Endothelial cell of umbilical vein (primary cell): ENCODE measurements at regions not wholly inside any gene's neighbourhood (a gene's known extent, or its start where the extent isn't known, plus 50 kb on each side); places are given as distances from the start of the nearest gene placed in this dataset.

Experiments
- EZH2 ChIP-seq: IDR thresholded peaks from 2 replicates; pipeline ENCODE4 v1.6.1; 2012; ENCODE audit warnings: borderline replicate concordance, low read depth, mild to moderate bottlenecking, moderate library complexity, low read length, inconsistent platforms; ENCODE audit not compliant: severe bottlenecking
- POLR2A ChIP-seq: IDR thresholded peaks from 2 replicates; pipeline ENCODE4 v1.6.1; 2012; ENCODE audit warnings: low read depth, mild to moderate bottlenecking, control low read depth, low read length
- POLR2AphosphoS5 ChIP-seq: IDR thresholded peaks from 2 replicates; pipeline ENCODE4 v1.6.1; 2012; ENCODE audit warnings: low read depth, mild to moderate bottlenecking, control low read depth, low read length, moderate library complexity; ENCODE audit not compliant: insufficient read depth
- TF ChIP-seq, protein P1 (sequence below), 2 donors: IDR thresholded peaks; 1 replicate in 1 of 2; 2 replicates in 1 of 2; pipeline ENCODE4 v1.5.1; 2011; ENCODE audit warnings: low read length in 2 of 2, mild to moderate bottlenecking in 2 of 2, moderate library complexity in 2 of 2, control low read depth in 1 of 2, inconsistent platforms in 1 of 2, low read depth in 1 of 2; ENCODE audit not compliant: insufficient read depth in 1 of 2; ENCODE audit errors: extremely low read depth in 1 of 2
- TF ChIP-seq, protein P2 (sequence below): IDR thresholded peaks from 2 replicates; pipeline ENCODE4 v1.6.1; 2011; ENCODE audit not compliant: insufficient read depth, insufficient read length

DNA sequence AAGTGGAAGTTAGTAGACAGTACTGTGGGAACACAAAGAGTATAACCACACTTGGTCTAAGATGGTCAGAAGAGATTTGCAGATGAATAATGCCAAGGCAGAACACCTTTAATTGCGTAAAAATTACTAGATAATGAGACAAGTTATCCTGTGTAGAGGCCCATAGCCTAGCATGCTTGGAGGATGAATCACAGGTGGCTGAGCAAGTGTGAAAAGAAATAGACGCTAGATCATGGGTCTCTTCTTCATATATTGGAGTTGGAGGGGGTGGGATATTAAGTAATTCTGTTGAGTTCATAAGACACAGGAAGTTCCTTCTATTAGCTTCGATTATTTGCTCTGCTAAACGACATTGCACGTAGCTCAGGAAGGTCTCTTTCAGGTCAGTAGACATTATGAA lies 454.3 kb upstream of the LMO3 start:
- TF ChIP-seq, protein P1, sequence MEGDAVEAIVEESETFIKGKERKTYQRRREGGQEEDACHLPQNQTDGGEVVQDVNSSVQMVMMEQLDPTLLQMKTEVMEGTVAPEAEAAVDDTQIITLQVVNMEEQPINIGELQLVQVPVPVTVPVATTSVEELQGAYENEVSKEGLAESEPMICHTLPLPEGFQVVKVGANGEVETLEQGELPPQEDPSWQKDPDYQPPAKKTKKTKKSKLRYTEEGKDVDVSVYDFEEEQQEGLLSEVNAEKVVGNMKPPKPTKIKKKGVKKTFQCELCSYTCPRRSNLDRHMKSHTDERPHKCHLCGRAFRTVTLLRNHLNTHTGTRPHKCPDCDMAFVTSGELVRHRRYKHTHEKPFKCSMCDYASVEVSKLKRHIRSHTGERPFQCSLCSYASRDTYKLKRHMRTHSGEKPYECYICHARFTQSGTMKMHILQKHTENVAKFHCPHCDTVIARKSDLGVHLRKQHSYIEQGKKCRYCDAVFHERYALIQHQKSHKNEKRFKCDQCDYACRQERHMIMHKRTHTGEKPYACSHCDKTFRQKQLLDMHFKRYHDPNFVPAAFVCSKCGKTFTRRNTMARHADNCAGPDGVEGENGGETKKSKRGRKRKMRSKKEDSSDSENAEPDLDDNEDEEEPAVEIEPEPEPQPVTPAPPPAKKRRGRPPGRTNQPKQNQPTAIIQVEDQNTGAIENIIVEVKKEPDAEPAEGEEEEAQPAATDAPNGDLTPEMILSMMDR (IDR thresholded peaks at IDR 0.05; ENCODE audit: extremely low read depth in 1 of 2, insufficient read depth in 1 of 2, low read depth in 1 of 2, low read length in 2 of 2) = no peak
- TF ChIP-seq POLR2A (no peak), EZH2 (no peak), POLR2AphosphoS5 (no peak)
- TF ChIP-seq, protein P2, sequence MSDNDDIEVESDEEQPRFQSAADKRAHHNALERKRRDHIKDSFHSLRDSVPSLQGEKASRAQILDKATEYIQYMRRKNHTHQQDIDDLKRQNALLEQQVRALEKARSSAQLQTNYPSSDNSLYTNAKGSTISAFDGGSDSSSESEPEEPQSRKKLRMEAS = no peak
